Stomach (tissue), 8 donors: ENCODE measurements at regions not wholly inside any gene's neighbourhood (a gene's known extent, or its start where the extent isn't known, plus 50 kb on each side); places are given as distances from the start of the nearest gene placed in this dataset.

Experiments used
- DNase-seq, 2 donors: peaks; one replicate each; pipeline versions ENCODE4 v3.0.0 to v3.0.0-alpha.2; 2013 to 2019
- H3K27ac ChIP-seq, 5 donors: fragments of 200-600 bp in 4 of 5; sonication (generic) in 4 of 5; one replicate each; pipeline ENCODE4 v1.5.1; 2013 to 2019; ENCODE audit warnings: mild to moderate bottlenecking in 1 of 5, moderate library complexity in 1 of 5
- H3K27me3 ChIP-seq, 3 donors: fragments of 200-600 bp; sonication (generic); one replicate each; pipeline ENCODE4 v1.5.1; 2017 to 2019; ENCODE audit warnings: mixed run types in 1 of 3
- H3K36me3 ChIP-seq, 4 donors: fragments of 200-600 bp; sonication (generic); 1 replicate in 3 of 4; 2 replicates in 1 of 4; pipeline ENCODE4 v1.5.1; 2016 to 2019
- H3K4me1 ChIP-seq, 4 donors: fragments of 200-600 bp; sonication (generic); one replicate each; pipeline ENCODE4 v1.5.1; 2016 to 2019
- H3K4me3 ChIP-seq, 4 donors: fragments of 200-600 bp; sonication (generic) in 3 of 4; one replicate each; pipeline ENCODE4 v1.5.1; 2016 to 2019; ENCODE audit warnings: mild to moderate bottlenecking in 1 of 4
- H3K9me3 ChIP-seq, 4 donors: fragments of 200-600 bp; sonication (generic); one replicate each; pipeline ENCODE4 v1.5.1; 2016 to 2019
- CTCF ChIP-seq, 7 experiments: fragments of 450-650 bp in 4 of 7; fragments of 200-600 bp in 3 of 7; sonication (generic) in 3 of 7; IDR thresholded peaks; one replicate each; pipeline ENCODE4 v1.5.1; 2016 to 2019; ENCODE audit warnings: antibody characterized with exemption in 7 of 7, control low read depth in 2 of 7, mild to moderate bottlenecking in 1 of 7
- EP300 ChIP-seq: sonication (generic); formaldehyde crosslinking; IDR thresholded peaks from one replicate; pipeline ENCODE4 v1.6.1; 2017; ENCODE audit warnings: antibody characterized with exemption
- POLR2A ChIP-seq, 4 donors: fragments of 450-650 bp; IDR thresholded peaks; one replicate each; pipeline ENCODE4 v1.6.1; 2016; ENCODE audit warnings: antibody characterized with exemption in 4 of 4, control low read depth in 2 of 4, mild to moderate bottlenecking in 1 of 4, moderate library complexity in 1 of 4
- POLR2AphosphoS5 ChIP-seq, 3 donors: sonication (generic); formaldehyde crosslinking; IDR thresholded peaks; one replicate each; pipeline ENCODE4 v1.6.1; 2016; ENCODE audit warnings: antibody characterized with exemption in 3 of 3
- WGBS, 5 donors: extraction: QIAGEN DNeasy Blood & Tissue Kit in 3 of 5; methylation state at CpG; one replicate each; pipeline versions ENCODE4 v1.1.5 to v1.1.7; 2013 to 2018; 5-methylcytosine and 5-hydroxymethylcytosine counted together
- intact Hi-C: fragments of 100-400 bp; cut with DNase I; formaldehyde crosslinking; loops from one replicate; pipeline ENCODE4 v1.15.1; 2023; ENCODE audit warnings: low total_unique reads
- donor health status: healthy with polysubstance abuse.
- donor health status: Bipolar disorder and iron deficiency.
- donor health status: healthy.

DNA sequence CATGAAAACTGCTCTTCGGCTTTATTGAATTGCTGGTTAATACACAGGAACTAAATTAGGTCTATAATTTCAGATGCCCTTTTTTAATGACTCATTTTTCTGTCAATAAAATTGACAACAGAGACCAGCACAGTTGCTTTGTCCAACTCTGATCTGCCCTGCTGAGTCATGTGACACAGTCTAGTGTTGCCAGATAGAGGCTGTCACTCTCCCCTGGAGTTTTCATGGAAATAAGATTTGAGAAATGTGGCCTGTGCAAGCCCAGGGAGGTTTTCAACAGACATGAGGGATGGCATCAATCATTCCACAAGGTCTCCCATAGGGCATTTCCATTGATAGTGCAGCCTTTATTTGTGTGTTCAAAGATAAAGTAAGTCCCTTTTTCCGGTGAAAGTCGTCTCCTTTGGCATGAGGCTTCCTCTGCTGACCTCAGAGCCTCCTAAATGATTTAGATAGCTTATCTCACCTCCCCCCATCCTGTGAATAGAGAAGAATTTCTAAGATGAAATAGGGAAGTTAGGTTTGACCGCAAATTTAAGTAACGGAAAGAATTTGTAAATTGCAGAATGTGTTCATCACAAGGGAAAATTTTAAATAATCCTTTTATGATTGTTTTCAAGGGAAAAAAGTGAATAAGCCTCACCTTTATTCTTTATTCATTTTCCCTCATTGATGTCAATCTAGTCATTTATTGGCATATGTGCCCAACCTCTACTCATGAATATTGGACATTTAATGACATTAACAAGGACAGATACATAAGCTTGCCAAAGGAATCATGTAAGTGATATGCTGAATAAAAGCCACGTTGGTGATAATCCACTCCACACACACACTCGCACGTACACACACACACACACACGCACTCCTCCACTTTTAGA lies 277.7 kb downstream of the ADGB start:
- 58 to 70% (median 60%) methylated on average over 9 of the region's 9 CpGs for WGBS, 5 donors
- H3K9me3 ChIP-seq = no peaks in the 10 kb centered on the region
- intact Hi-C loops = no loop called here
- H3K4me1 ChIP-seq = peaks cover 0 to 10% (median 0%) of the 10 kb centered on the region in 4 donors
- no peak for DNase-seq
- H3K27me3 ChIP-seq = no peaks in the 10 kb centered on the region
- H3K27ac ChIP-seq = no peak overlapping the region
- H3K36me3 ChIP-seq = no peaks in the 10 kb centered on the region
- TF ChIP-seq POLR2A (IDR thresholded peaks at IDR 0.05) = no peak
- no peak for TF ChIP-seq POLR2AphosphoS5 (IDR thresholded peaks at IDR 0.05)
- no peak for TF ChIP-seq EP300
- no peak for TF ChIP-seq CTCF (IDR thresholded peaks at IDR 0.05)
- no peak overlapping the region for H3K4me3 ChIP-seq

DNA sequence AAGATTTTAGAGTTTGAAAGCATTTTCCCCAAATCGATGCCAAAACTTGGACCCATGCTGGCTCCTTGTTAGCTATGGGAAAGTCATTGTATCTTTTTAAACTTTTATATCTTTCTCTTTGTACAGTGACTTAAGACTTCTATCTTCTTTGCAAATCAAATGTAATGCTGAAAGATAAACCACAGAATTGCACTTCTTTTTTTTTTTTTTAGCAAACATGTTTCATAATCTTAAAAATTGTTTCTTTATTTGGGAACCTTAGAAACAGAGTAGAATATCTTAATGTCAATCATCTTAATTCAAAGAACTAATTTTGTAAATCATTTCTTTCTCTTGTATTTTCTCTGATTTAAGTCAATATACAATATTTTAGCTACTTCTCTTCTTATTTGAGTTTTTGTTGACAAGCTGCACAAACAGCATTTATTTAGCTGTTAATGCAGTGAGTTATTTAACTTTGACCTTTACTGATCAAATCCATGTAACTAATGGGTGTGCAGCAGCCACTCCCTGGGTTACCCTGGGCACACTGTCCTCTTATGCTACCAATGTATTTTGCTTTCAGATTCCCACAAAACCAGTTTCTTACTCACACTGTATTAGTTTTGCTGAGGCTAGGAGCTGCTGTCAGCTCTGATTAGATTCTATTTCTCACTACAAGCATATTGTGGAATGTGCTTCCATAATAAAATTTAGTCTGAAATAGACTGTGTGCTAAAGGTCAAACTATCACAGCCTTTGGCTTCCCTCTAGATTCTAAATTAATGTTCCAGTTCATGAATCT lies 279.6 kb downstream of the ADGB start:
- H3K9me3 ChIP-seq = no peaks in the 10 kb centered on the region
- TF ChIP-seq CTCF (IDR thresholded peaks at IDR 0.05) = no peak
- no peak for TF ChIP-seq POLR2A (IDR thresholded peaks at IDR 0.05)
- TF ChIP-seq POLR2AphosphoS5 (IDR thresholded peaks at IDR 0.05) = no peak
- no peak for TF ChIP-seq EP300
- peak in 1 of 2 donors; percentile 63 for DNase-seq
- H3K4me3 ChIP-seq = no peak overlapping the region
- H3K4me1 ChIP-seq = peaks cover 0 to 10% (median 0%) of the 10 kb centered on the region in 4 donors
- H3K27me3 ChIP-seq = no peaks in the 10 kb centered on the region
- WGBS, 5 donors = 71 to 89% (median 82%) methylated on average over 1 of the region's 1 CpG
- H3K36me3 ChIP-seq = no peaks in the 10 kb centered on the region
- intact Hi-C loops = no loop called here
- H3K27ac ChIP-seq = peak overlapping the region in 1 of 5 donors; percentile 35

GRCh38 chr6:146878952-146879340 lies 280.2 kb downstream of the ADGB start:
- Histone ChIP-seq H3K4me3 (no peak overlapping the region), H3K27me3 (no peaks in the 10 kb centered on the region), H3K4me1 (peaks cover 0 to 10% (median 0%) of the 10 kb centered on the region in 4 donors), H3K9me3 (no peaks in the 10 kb centered on the region), H3K36me3 (no peaks in the 10 kb centered on the region), H3K27ac (peak overlapping the region in 1 of 5 donors; percentile 35)
- no peak for DNase-seq
- WGBS, 5 donors = 84 to 88% (median 86%) methylated on average over 2 of the region's 2 CpGs
- TF ChIP-seq POLR2A (IDR thresholded peaks at IDR 0.05) (no peak), EP300 (no peak), POLR2AphosphoS5 (IDR thresholded peaks at IDR 0.05) (no peak)
- intact Hi-C loops = no loop called here

- WGBS, 5 donors = 64 to 80% (median 71%) methylated on average over 4 of the region's 4 CpGs
Measured at GRCh38 chr6:146879406-146880117, 280.8 kb downstream of the ADGB start.

More at GRCh38 chr6:146879406-146880117, 280.8 kb downstream of the ADGB start:
- no peaks in the 10 kb centered on the region for H3K36me3 ChIP-seq
- no peak overlapping the region for H3K4me3 ChIP-seq
- peaks cover 0 to 10% (median 0%) of the 10 kb centered on the region in 4 donors for H3K4me1 ChIP-seq
- no peaks in the 10 kb centered on the region for H3K9me3 ChIP-seq
- TF ChIP-seq POLR2AphosphoS5 (IDR thresholded peaks at IDR 0.05) (no peak), CTCF (IDR thresholded peaks at IDR 0.05) (no peak), EP300 (no peak), POLR2A (IDR thresholded peaks at IDR 0.05) (no peak)
- no peaks in the 10 kb centered on the region for H3K27me3 ChIP-seq
- DNase-seq = no peak
- intact Hi-C loops = no loop called here
- no peak overlapping the region for H3K27ac ChIP-seq
